ENCODE measurements at regions not wholly inside any gene's neighbourhood (a gene's known extent, or its start where the extent isn't known, plus 50 kb on each side); places are given as distances from the start of the nearest gene placed in this dataset.
"Not testable (repeated sequence)": the region's sequence is repeated elsewhere in the genome, so short reads cannot be mapped to it uniquely, and the experiment has no call there.

DNA sequence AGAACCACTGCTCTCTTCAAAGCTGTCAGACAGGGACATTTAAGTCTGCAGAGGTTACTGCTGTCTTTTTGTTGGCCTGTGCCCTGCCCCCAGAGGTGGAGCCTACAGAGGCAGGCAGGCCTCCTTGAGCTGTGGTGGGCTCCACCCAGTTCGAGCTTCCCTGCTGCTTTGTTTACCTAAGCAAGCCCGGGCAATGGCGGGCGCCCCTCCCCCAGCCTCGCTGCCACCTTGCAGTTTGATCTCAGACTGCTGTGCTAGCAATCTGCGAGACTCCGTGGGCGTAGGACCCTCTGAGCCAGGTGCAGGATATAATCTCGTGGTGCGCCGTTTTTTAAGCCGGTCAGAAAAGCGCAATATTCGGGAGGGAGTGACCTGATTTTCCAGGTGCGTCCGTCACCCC is 138.9 kb downstream of the KCNS3 start:
- TF ChIP-seq, protein P1, sequence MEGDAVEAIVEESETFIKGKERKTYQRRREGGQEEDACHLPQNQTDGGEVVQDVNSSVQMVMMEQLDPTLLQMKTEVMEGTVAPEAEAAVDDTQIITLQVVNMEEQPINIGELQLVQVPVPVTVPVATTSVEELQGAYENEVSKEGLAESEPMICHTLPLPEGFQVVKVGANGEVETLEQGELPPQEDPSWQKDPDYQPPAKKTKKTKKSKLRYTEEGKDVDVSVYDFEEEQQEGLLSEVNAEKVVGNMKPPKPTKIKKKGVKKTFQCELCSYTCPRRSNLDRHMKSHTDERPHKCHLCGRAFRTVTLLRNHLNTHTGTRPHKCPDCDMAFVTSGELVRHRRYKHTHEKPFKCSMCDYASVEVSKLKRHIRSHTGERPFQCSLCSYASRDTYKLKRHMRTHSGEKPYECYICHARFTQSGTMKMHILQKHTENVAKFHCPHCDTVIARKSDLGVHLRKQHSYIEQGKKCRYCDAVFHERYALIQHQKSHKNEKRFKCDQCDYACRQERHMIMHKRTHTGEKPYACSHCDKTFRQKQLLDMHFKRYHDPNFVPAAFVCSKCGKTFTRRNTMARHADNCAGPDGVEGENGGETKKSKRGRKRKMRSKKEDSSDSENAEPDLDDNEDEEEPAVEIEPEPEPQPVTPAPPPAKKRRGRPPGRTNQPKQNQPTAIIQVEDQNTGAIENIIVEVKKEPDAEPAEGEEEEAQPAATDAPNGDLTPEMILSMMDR (conservative IDR thresholded peaks at IDR 0.05 in 1 of 2, IDR thresholded peaks at IDR 0.05 in 1 of 2; ENCODE audit: extremely low read depth in 1 of 2, insufficient read depth in 1 of 2, low read depth in 1 of 2, low read length in 2 of 2) = not testable (repeated sequence)
- TF ChIP-seq EZH2 (IDR thresholded peaks at IDR 0.05; ENCODE audit: borderline replicate concordance, low read length) = not testable (repeated sequence)
